ENCODE measurements at regions not wholly inside any gene's neighbourhood (a gene's known extent, or its start where the extent isn't known, plus 50 kb on each side); places are given as distances from the start of the nearest gene placed in this dataset.
A peak's percentile ranks its signal among the peaks of the same experiment; 100 is the strongest.
"Not testable (repeated sequence)": the region's sequence is repeated elsewhere in the genome, so short reads cannot be mapped to it uniquely, and the experiment has no call there.

DNA sequence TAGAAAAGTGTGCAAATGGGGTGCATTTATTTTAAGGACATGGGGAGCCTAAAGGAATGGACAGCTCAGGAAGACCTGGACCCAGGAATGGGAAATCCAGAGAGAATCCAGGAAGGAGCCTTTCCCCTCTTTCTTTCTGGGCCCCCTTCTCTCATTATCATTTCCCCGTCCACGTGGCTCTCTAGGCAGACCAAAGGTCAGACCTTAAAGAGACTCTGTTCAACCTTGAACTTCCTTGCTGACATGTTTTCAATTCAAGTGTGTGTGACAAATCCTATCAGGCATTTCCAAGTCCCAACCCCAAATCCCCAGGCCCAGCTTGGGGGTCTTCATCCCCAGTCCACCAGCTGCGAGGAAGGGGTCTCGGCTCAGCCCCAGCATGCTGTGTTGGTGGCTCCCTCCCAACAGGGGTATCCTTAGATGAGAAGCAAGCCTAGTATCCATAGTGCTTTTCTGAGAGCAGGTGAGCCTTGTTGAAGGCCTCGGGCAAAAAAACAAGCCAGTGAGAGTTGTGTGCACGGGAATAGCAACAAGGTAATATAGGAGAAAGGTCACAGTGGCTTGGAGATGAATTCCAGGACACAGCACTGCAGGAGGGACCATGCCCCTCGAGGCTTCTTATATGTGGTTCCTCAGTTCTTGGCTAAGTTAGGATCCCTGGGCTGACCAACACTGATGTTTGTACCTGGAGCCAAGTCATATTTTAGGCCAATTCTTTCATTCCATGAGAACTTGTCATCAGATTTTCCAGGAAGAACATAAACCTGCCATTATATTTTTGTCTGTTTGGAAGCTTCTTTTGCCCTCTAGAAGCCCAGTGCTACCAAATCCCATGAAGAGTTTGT lies 130.0 kb downstream of the ASB7 start:
- no peak for DNase-seq (ENCODE audit: low read depth, low spot score)
- H3K4me3 ChIP-seq (ENCODE audit: low read length) = no peak overlapping the region

DNA sequence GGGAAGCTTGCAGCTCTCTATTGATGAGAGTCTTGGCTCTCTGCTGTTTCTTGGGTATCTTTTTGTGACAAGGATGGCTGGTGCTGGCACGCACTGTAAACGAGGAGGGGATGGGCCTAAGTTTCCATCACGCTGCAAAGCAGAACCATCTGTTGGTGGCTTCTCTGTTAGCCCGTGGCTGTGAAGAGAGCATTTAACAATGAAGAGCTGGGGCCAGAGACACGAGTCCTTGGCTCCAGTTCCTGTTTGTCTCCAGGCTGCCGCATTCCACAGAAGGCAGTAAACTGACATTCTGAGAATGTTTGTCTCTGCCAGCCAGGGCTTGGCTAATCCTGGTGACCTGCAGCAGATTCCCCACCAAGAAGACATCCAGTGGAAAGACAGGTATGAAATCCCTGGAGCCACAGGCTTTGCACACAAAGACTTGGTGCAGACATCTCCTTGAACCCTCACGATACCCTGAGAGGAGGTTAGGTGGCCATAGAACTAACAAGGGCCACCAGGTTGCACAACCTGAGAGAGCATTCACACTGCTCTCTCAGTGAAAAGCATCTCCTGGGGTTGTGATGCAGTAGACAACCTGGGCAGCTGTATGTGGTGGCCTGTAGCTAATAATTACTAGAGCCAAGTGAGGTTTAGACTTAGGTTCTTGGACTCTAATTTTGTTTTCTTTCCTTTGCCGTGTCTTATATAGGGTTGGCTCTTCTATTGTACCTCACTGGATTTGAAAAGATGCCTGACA lies 130.9 kb downstream of the ASB7 start:
- DNase-seq (ENCODE audit: low read depth, low spot score) = no peak

DNA sequence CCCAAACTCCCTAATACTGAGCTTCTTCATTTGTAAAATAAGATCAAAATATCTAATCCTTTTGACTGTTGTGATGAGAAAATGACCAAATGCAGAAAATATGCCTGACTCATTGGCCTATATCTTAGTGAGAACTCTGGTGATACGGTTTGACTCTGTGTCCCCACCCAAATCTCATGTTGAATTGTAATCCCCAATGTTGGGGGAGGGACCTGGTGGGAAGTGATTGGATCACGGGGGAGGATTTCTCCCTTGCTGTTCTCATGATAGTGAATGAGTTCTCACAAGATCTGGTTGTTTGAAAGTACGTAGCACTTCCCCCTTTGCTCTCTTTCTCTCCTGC lies 131.4 kb downstream of the ASB7 start:
- DNase-seq (ENCODE audit: low read depth, low spot score); H3K4me3 ChIP-seq (ENCODE audit: low read length): not testable (repeated sequence)

More for the DNA sequence above, 130.9 kb downstream of the ASB7 start:
- no peak overlapping the region for H3K4me3 ChIP-seq (ENCODE audit: low read length)

DNA sequence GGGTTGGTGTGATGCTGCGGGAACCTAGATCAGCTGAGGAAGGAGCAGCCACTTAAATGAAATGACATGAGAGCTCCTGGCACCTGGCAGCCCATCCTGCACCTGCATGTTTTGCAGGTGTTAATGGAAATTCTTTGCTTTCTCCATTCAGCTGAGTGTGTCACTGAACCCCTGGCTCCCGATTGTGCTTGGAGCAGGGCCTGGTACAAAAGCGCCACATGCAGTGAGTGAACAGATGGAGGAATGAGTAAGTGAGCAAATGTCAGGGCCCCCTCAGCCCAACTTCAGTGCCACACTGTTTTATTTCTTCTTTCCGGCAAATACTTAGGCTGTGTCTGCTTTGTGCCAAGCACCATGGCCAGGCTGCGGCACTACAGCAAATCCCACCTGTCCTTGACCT lies 132.2 kb downstream of the ASB7 start:
- DNase-seq (ENCODE audit: low read depth, low spot score) = no peak
- H3K4me3 ChIP-seq (ENCODE audit: low read length) = no peak overlapping the region

DNA sequence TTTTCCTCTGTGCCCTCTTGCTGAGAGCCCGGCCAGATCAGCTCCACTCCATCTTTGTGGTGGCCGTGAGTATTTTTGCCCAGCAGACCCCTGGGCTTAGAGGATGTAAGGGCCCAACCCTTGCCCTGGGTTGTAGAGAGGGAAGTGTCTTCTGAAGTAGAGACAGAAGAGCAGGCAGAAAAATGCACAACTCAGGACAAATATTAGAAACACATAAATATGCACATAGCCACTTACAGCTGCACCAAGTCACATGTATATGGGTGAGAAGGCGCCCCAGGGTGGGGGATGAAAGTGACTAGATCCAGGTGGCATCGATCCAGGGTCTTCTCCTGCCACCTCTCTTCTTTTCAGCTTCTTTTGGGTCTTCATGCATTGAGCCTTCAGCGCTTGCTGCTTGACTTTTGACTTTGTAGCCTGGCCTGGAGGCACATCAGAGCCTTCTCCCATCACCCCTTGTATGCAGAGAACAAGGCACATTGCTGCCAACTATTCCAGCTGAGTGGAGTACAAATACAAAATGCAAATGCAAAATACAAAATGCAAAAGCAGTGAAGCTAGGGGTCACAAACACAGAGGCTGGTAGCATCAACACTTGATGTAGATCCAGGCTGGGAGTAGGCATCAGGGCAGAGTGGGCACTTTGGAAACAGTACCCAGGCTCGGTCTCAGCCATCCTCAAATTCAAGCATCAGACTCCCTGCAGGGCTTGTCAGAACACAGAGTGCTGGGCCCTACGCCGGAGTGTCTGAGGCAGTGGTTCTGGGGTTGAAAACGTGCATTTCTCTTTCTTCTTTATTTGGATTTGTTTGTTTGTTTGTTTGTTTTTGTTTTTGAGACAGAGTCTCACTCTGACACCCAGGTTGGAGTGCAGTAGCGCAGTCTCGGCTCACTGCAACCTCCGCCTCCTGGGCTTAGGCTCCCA lies 133.0 kb downstream of the ASB7 start:
- DNase-seq (ENCODE audit: low read depth, low spot score) = no peak
- no peak overlapping the region for H3K4me3 ChIP-seq (ENCODE audit: low read length)

DNA sequence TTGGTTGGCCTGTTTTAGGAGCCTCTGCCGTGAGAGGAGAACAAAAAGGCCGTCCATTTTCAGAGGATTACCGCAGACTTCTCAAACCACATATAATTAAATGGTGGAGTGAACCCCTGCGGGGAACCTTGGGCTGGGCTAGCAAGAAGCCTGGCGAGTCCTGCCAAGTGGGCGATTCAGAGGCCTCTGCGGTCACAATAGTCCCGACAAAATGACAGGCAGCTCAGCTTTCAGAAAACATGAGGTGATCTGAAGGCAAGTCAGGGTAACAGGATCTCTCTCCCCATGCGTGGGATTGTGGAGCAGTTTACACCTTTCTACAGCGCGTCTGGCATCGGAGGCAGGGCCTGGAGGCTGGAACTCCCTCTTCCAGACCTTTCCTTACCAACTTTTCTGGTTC lies 134.8 kb downstream of the ASB7 start:
- DNase-seq (ENCODE audit: low read depth, low spot score) = no peak
- no peak overlapping the region for H3K4me3 ChIP-seq (ENCODE audit: low read length)

DNA sequence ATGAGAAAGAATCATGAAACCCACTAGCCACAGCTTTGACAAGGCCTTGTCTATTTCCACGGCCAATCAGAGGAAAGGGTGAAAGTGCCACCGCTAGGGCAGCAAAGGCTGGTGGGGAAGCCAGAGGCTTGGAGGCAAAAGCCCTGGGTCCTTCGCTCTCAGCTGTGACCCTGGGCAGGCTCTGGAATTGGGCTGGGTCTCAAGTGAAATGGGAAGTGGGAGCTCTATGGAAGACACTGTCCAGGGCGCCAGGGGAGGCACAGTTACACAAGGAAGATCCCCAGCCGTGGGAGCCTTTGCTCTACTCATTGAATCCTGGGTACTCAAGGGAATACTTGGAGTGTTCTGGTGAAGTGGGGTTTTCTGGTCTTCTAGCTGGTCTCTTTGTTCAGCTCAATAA lies 136.2 kb downstream of the ASB7 start:
- DNase-seq (ENCODE audit: low read depth, low spot score) = no peak
- no peak overlapping the region for H3K4me3 ChIP-seq (ENCODE audit: low read length)

DNA sequence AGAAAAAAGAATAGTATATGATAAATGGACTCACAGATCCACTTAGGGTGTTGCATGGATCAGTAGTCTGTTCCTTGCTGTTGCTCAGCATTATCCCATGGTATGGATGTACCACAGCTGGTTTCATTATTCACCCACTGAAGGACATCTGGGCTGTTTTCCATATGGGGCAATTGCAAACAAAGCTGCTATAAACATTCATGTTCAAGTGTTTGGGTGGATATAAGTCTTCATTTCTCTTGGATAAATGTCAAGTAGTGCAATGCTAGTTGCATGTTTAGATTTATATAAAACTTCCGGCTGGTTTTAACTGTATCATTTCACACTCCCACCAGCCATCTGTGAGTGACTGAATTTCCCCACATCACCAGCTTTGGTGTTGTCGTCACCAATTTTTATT lies 137.7 kb downstream of the ASB7 start:
- no peak for DNase-seq (ENCODE audit: low read depth, low spot score)
- no peak overlapping the region for H3K4me3 ChIP-seq (ENCODE audit: low read length)

DNA sequence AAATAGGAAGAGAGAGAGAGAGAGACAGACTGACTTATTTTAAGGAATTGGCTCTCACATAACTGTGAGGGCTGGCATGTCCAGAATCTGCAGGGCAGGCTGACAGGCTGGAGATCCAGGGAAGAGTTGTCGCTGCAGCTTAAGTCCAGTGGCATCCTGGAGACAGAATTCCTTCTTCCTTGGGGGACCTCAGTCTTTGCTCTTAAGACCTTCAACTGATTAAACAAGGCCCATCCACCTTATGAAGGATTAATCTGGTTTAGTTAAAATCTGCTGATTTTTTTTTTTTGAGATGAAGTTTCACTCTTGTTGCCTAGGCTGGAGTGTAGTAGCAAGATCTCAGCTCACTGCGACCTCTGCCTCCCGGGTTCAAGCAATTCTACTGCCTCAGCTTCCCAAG lies 128.0 kb upstream of the ALDH1A3 start:
- DNase-seq (ENCODE audit: low read depth, low spot score) = no peak

DNA sequence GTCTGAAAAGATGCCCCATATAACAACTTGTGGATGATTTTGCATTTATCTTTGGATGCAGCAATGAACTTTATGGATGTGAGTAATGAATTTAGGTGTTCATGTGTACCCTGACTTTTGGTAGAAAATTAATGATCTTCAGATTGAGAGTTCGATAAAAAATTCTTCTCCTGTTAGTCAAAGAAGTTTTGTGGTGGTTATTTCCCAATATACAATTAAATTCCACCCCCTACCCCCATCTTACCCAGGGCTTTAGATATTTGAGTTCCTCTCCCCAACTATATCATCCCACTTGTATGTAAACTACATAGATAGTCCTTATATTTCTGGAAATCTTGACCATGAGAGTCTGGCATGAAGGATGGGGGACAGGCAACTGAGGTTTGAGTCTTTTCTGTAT lies 126.1 kb upstream of the ALDH1A3 start:
- H3K4me3 ChIP-seq (ENCODE audit: low read length) = no peak overlapping the region
- DNase-seq (ENCODE audit: low read depth, low spot score) = no peak

More for the DNA sequence above, 128.0 kb upstream of the ALDH1A3 start:
- no peak overlapping the region for H3K4me3 ChIP-seq (ENCODE audit: low read length)

DNA sequence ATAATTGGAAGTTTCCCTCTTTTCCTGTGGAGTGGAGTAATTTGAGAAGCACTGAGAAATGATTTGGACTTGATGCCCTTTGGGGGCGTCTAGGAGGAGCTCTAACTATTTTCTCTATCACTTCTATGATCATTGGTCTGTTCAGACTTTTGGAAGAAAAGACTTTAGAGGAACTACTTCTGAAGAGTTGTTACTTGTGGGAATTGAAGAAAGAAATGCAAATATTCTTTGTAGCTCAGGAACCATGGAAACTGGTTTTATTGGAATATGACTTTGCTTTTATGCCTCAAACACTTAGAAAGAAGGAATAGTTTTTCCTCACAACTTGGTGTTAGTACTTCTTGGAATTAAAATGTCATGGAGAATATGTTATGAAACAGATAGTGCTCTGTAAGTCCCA lies 122.0 kb upstream of the ALDH1A3 start:
- H3K4me3 ChIP-seq (ENCODE audit: low read length) = no peak overlapping the region
- DNase-seq (ENCODE audit: low read depth, low spot score) = no peak

DNA sequence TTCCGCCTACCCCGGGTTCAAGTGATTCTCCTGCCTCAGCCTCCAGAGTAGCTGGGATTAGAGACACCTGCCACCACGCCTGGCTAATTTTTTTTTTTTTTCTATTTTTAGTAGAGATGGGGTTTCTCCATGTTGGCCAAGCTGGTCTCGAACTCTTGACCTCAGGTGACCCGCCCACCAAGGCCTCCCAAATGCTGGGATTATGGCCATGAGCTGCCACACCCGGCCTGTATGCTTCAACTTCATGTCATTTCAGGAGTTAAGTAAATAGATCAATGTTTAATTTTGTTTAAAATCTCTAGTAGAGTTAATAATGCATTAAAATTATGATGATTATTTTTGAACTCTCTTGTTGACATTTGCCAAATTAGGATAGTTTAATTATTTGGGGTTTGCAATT lies 121.1 kb upstream of the ALDH1A3 start:
- no peak overlapping the region for H3K4me3 ChIP-seq (ENCODE audit: low read length)
- DNase-seq (ENCODE audit: low read depth, low spot score) = no peak

DNA sequence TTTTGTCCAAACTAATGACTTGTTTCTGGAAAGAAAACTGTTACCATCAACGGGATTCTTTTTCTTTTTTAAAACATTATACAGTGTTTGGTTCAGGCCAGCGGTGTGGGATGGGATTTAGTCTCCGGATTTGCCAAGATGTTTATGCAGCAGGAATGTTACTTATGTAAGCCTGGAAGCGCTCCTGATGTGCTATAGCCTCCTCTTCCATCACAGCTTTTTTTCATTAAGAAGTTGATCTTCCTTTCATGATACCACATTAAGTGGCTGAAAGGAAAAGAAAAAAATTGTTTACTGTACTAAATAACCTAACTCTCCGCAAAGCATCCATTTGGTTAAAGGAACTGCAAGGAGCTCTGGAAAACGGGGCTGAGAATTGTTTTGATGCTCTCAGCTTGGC lies 120.5 kb upstream of the ALDH1A3 start:
- H3K4me3 ChIP-seq (ENCODE audit: low read length) = no peak overlapping the region
- DNase-seq (ENCODE audit: low read depth, low spot score) = no peak

DNA sequence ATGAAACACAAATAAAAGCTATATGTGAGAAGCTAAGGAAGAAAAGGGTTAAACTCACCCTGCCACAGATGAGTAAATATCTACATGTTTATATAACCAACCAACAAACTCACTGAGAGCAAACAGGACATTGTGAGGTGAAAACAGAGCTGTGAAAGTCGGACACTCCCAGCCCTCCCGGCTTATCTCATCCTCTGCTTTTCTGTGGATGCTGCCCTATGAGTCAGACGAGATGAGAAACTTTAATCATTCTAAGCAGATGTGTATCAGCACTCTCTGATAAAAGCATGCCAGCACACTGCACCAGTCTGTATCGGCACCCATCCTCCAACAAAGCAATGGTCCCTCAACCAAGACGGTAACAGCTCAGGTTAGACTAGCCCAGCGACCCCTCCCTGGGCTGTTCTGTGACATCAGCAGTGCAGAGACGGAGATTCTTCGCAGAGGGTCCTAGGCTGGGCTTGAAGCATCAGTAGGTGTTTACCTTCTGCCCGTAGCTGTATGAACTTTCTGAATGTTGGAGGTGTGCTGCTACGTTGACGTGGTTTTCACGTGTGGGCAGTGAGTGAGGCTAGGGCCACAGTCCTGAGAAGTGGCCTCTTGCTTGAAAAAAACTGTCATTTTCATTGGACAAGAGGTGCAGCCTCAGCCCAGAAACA lies 119.8 kb upstream of the ALDH1A3 start:
- H3K4me3 ChIP-seq (ENCODE audit: low read length) = no peak overlapping the region
- DNase-seq (ENCODE audit: low read depth, low spot score) = no peak

DNA sequence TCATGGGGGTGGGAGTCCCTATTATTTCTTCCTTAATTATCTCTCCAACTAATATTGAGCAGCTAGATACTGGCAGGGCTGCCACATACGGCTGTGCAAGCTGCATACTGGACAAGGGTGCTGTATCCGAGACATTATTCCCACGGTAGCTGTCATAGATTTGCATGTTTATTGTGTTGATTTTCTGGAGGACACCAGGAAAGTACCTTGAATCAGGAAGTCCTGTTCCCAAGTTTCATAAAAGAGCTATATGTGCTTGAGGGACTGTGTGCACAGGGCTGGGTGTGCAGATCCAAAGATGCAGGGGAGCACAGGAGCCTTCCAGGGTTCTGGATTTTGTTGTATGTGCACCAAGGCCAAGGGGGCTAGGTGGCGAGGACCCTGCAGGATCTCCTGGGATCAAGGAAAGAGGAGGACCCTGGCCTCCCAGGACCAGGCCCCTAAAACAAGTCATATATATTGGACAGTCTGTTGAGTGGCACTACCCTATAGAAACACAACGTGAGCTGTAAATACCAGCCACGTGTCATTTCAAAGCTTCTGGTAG lies 119.2 kb upstream of the ALDH1A3 start:
- no peak overlapping the region for H3K4me3 ChIP-seq (ENCODE audit: low read length)
- no peak for DNase-seq (ENCODE audit: low read depth, low spot score)

DNA sequence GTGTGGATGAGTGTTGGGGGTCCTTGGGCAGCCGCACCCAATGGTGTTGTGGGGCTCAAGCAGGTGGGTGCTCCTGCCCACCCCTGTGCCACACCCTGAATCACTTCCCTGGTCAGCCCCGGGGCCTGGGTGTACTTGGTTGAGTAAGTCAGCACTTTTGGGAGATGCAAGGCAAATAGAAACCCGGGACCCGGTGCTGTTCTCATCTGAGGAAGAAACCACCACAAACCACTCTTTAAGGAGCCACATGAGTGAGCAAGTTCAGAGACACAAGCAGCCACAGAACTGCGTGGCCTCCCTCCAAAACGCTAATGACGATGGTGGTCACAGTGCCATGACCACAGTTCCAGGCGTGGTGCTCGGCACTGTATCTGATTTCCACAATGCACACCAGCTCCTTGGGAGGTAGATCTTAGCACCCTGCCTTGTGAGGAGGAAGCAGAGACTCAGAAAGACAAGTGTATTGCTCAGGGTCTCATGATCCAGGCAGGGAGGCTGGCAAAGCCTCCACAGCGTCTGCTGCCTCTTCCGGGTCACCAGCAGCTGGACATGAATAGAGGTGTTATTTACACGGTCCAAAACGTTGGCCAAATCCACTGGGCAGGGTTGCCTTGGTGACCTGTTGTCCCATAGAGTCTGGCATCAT lies 118.2 kb upstream of the ALDH1A3 start:
- H3K4me3 ChIP-seq (ENCODE audit: low read length) = no peak overlapping the region
- peak; percentile 14 for DNase-seq (ENCODE audit: low read depth, low spot score)

DNA sequence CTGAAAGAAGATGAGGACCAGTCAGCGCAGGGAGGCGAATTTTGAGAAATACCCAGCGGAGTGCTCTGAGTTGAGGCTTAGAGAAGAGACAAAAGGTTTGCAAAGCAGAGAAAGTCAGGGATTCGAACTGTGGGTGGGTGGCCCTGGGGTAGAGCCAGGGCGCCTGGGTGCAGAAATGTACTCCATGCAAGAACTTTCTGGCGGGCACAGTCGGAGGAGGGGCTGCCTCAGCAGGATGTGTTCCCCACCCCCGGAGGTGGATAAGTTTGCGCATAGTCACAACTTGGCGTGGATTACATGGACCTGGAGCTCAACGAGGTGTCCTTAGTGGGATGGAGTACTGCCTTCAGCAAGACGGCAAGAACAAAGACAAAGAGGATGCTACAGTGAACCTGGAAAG lies 117.3 kb upstream of the ALDH1A3 start:
- DNase-seq (ENCODE audit: low read depth, low spot score) = no peak

More for the DNA sequence above, 117.3 kb upstream of the ALDH1A3 start:
- no peak overlapping the region for H3K4me3 ChIP-seq (ENCODE audit: low read length)
